Muscle of back (tissue), 3 donors: ENCODE measurements at regions not wholly inside any gene's neighbourhood (a gene's known extent, or its start where the extent isn't known, plus 50 kb on each side); places are given as distances from the start of the nearest gene placed in this dataset.

ENCODE experiments used
- DNase-seq, 3 donors: peaks; one replicate each; pipeline versions ENCODE4 v3.0.0 to v3.0.0-alpha.2; 2013

- no peak for DNase-seq
Observed at GRCh38 chr16:82499302-82499701, 127.5 kb upstream of the CDH13 start.

- no peak for DNase-seq
Observed at GRCh38 chr16:82497139-82497538, 129.6 kb upstream of the CDH13 start.

GRCh38 chr16:82488460-82488859 lies 138.3 kb upstream of the CDH13 start:
- no peak for DNase-seq

- no peak for DNase-seq
Observed at GRCh38 chr16:82481455-82481854, 145.3 kb upstream of the CDH13 start.

- DNase-seq = no peak
Observed at GRCh38 chr16:82476786-82477185, 150.0 kb upstream of the CDH13 start.

- DNase-seq = peak; percentile 3 to 46 (median 12)
Observed at GRCh38 chr16:82470620-82471152, 156.1 kb upstream of the CDH13 start.

GRCh38 chr16:82470016-82470415 lies 156.8 kb upstream of the CDH13 start:
- DNase-seq = no peak

GRCh38 chr16:82464187-82464586 lies 162.6 kb upstream of the CDH13 start:
- DNase-seq = peak in 1 of 3 donors; percentile 13

- DNase-seq = no peak
Observed at GRCh38 chr16:82460766-82461165, 166.0 kb upstream of the CDH13 start.

- no peak for DNase-seq
Observed at GRCh38 chr16:82459580-82460256, 167.1 kb upstream of the CDH13 start.

- DNase-seq = peak; percentile 16 to 75 (median 58)
Observed at GRCh38 chr16:82456683-82457082, 170.1 kb upstream of the CDH13 start.

- no peak for DNase-seq
Observed at GRCh38 chr16:82454566-82454965, 172.2 kb upstream of the CDH13 start.

- DNase-seq = no peak
Observed at GRCh38 chr16:82454152-82454551, 172.6 kb upstream of the CDH13 start.

- no peak for DNase-seq
Observed at GRCh38 chr16:82452004-82452756, 174.6 kb upstream of the CDH13 start.

GRCh38 chr16:82451449-82451848 lies 175.3 kb upstream of the CDH13 start:
- DNase-seq = no peak

GRCh38 chr16:82440336-82440735 lies 186.4 kb upstream of the CDH13 start:
- DNase-seq = no peak

- no peak for DNase-seq
Observed at GRCh38 chr16:82439678-82440293, 187.0 kb upstream of the CDH13 start.

- DNase-seq = no peak
Observed at GRCh38 chr16:82433042-82433441, 193.7 kb upstream of the CDH13 start.

GRCh38 chr16:82432261-82432660 lies 194.5 kb upstream of the CDH13 start:
- DNase-seq = no peak

- no peak for DNase-seq
Observed at GRCh38 chr16:82425661-82426060, 201.1 kb upstream of the CDH13 start.

- peak in 1 of 3 donors; percentile 30 for DNase-seq
Observed at GRCh38 chr16:82421851-82422250, 204.9 kb upstream of the CDH13 start.

- no peak for DNase-seq
Observed at GRCh38 chr16:82419332-82419731, 207.4 kb upstream of the CDH13 start.

GRCh38 chr16:82414476-82414875 lies 212.3 kb upstream of the CDH13 start:
- no peak for DNase-seq
